B cell (primary cell): ENCODE measurements at regions not wholly inside any gene's neighbourhood (a gene's known extent, or its start where the extent isn't known, plus 50 kb on each side); places are given as distances from the start of the nearest gene placed in this dataset.

Experiments used
- EZH2 ChIP-seq: IDR thresholded peaks from 2 replicates; pipeline ENCODE4 v1.6.1; 2012; ENCODE audit warnings: borderline replicate concordance, low read depth, mild to moderate bottlenecking, moderate library complexity, low read length; ENCODE audit not compliant: insufficient read depth, poor library complexity, severe bottlenecking
- TF ChIP-seq, protein P1 (sequence below): fragments of 200-600 bp; IDR thresholded peaks from one replicate; pipeline ENCODE4 v1.8.0; 2022; ENCODE audit warnings: antibody characterized with exemption, mild to moderate bottlenecking

DNA sequence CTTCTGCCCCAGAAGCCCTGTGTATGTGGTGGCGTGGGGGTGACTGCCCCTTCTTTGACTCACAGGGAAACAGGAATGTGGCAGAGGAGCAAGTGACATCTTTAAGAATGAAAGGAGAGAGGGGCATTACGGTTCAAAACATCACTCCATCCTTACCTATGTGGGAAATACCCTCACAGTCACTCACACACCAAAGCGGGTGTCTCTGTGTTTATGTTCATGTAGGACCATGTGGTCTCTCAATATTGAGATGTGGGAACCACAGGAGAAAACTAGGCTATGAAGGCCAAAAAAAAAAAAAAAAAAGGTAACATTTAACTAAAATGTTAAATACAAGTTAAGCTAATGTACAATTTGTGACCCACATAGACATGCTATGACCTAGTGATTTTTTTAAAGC is 153.6 kb upstream of the GPR12 start:
- TF ChIP-seq, protein P1, sequence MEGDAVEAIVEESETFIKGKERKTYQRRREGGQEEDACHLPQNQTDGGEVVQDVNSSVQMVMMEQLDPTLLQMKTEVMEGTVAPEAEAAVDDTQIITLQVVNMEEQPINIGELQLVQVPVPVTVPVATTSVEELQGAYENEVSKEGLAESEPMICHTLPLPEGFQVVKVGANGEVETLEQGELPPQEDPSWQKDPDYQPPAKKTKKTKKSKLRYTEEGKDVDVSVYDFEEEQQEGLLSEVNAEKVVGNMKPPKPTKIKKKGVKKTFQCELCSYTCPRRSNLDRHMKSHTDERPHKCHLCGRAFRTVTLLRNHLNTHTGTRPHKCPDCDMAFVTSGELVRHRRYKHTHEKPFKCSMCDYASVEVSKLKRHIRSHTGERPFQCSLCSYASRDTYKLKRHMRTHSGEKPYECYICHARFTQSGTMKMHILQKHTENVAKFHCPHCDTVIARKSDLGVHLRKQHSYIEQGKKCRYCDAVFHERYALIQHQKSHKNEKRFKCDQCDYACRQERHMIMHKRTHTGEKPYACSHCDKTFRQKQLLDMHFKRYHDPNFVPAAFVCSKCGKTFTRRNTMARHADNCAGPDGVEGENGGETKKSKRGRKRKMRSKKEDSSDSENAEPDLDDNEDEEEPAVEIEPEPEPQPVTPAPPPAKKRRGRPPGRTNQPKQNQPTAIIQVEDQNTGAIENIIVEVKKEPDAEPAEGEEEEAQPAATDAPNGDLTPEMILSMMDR, result no peak
- no peak for TF ChIP-seq EZH2
